ENCODE measurements at regions not wholly inside any gene's neighbourhood (a gene's known extent, or its start where the extent isn't known, plus 50 kb on each side); places are given as distances from the start of the nearest gene placed in this dataset.
A peak's percentile ranks its signal among the peaks of the same experiment; 100 is the strongest.

- TF ChIP-seq TCF12 (IDR thresholded peaks at IDR 0.05; ENCODE audit: low read depth, low read length) = peak; percentile 75
- TF ChIP-seq JUNB (IDR thresholded peaks at IDR 0.05) = no peak
- TF ChIP-seq TCF3 (IDR thresholded peaks at IDR 0.05; ENCODE audit: borderline replicate concordance, insufficient read depth, low read depth, low read length) = peak; percentile 94
- peak; percentile 41; the same call in 1 of the 2 replicates for TF ChIP-seq SPI1 (IDR thresholded peaks at IDR 0.05; ENCODE audit: borderline replicate concordance, insufficient read depth, low read depth, low read length)
- Histone ChIP-seq H3K9ac (ENCODE audit: control insufficient read depth, insufficient read depth, low read length) (no peak overlapping the region), H3K36me3 (ENCODE audit: control insufficient read depth in 2 of 2, insufficient read depth in 2 of 2, low read length in 1 of 2) (no peaks in the 10 kb centered on the region), H3K27me3 (replicated peaks in 1 of 2; ENCODE audit: control insufficient read depth in 2 of 2, insufficient read depth in 2 of 2, low read length in 1 of 2) (no peaks in the 10 kb centered on the region), H2AFZ (ENCODE audit: control insufficient read depth, low read depth, low read length) (no peak overlapping the region; the same call in 1 of the 2 replicates), H3K4me1 (ENCODE audit: control insufficient read depth, insufficient read depth, low read length) (no peaks in the 10 kb centered on the region), H3K4me2 (ENCODE audit: control insufficient read depth, insufficient read depth) (no peak overlapping the region), H3K27ac (ENCODE audit: control insufficient read depth, insufficient read depth) (no peak overlapping the region), H3K79me2 (ENCODE audit: control insufficient read depth, insufficient read depth, low read length) (no peaks in the 10 kb centered on the region), H3K4me3 (no peak overlapping the region), H3K9me3 (replicated peaks; ENCODE audit: control insufficient read depth, insufficient read depth, low read length) (no peaks in the 10 kb centered on the region), H4K20me1 (ENCODE audit: control insufficient read depth, insufficient read depth) (no peaks in the 10 kb centered on the region)
- DNase-seq (ENCODE audit: low read depth, low spot score) (peak; percentile 15), ATAC-seq (no peak), FAIRE-seq (no peak)
- ChIA-PET CTCF (no interaction called here), POLR2A (no interaction called here), SMC1A (ENCODE audit: uncharacterized antibody, unreplicated experiment) (interaction anchor here (0.6 kb wide), 1 partner anchor 1262 kb away, joined by 3 read pairs; no protein-coding TSS in a partner anchor), RAD21 (ENCODE audit: unreplicated experiment) (no interaction called here)
- no TSS peak for BruUV-seq (replicated peaks)
- in situ Hi-C loops (cut with MboI) (no loop called here), intact Hi-C loops (cut with micrococcal nuclease; ENCODE audit: unreplicated experiment) (loop anchor here (10.0 kb wide), 1 partner anchor 259 kb away; no protein-coding TSS in a partner anchor)
- WGBS (ENCODE audit: insufficient coverage, insufficient replicate concordance, low lambda C conversion rate, missing lambda C conversion rate) = 38% methylated on average over 4 of the region's 4 CpGs
Measured at GRCh38 chr14:66365388-66365787, 120.8 kb upstream of the CCDC196 start.

- Histone ChIP-seq H3K27me3 (replicated peaks in 1 of 2; ENCODE audit: control insufficient read depth in 2 of 2, insufficient read depth in 2 of 2, low read length in 1 of 2) (no peaks in the 10 kb centered on the region), H3K79me2 (ENCODE audit: control insufficient read depth, insufficient read depth, low read length) (no peaks in the 10 kb centered on the region), H2AFZ (ENCODE audit: control insufficient read depth, low read depth, low read length) (no peak overlapping the region), H3K9ac (ENCODE audit: control insufficient read depth, insufficient read depth, low read length) (no peak overlapping the region), H3K27ac (ENCODE audit: control insufficient read depth, insufficient read depth) (no peak overlapping the region), H3K36me3 (ENCODE audit: control insufficient read depth in 2 of 2, insufficient read depth in 2 of 2, low read length in 1 of 2) (no peaks in the 10 kb centered on the region), H3K4me2 (ENCODE audit: control insufficient read depth, insufficient read depth) (no peak overlapping the region), H3K4me3 (no peak overlapping the region), H3K4me1 (ENCODE audit: control insufficient read depth, insufficient read depth, low read length) (no peaks in the 10 kb centered on the region), H3K9me3 (replicated peaks; ENCODE audit: control insufficient read depth, insufficient read depth, low read length) (no peaks in the 10 kb centered on the region), H4K20me1 (ENCODE audit: control insufficient read depth, insufficient read depth) (no peaks in the 10 kb centered on the region)
- in situ Hi-C loops (cut with MboI) = no loop called here
- FAIRE-seq (no peak), ATAC-seq (no peak), DNase-seq (ENCODE audit: low read depth, low spot score) (no peak)
- intact Hi-C loops (cut with micrococcal nuclease; ENCODE audit: unreplicated experiment) = loop anchor here (10.0 kb wide), 1 partner anchor 256 kb away; no protein-coding TSS in a partner anchor
- 50% methylated on average over 4 of the region's 4 CpGs for WGBS (ENCODE audit: insufficient coverage, insufficient replicate concordance, low lambda C conversion rate, missing lambda C conversion rate)
- BruUV-seq (replicated peaks) = no TSS peak
- POLR2A ChIA-PET = no interaction called here
- SMC1A ChIA-PET (ENCODE audit: uncharacterized antibody, unreplicated experiment) = interaction anchor here (2.2 kb wide), 1 partner anchor 34 kb away, joined by 8 read pairs; no protein-coding TSS in a partner anchor
- CTCF ChIA-PET = no interaction called here
- RAD21 ChIA-PET (ENCODE audit: unreplicated experiment) = no interaction called here
- TF ChIP-seq NFYA (IDR thresholded peaks at IDR 0.05; ENCODE audit: borderline replicate concordance, low read depth, low read length) (no peak), SUZ12 (IDR thresholded peaks at IDR 0.05; ENCODE audit: unreplicated experiment) (no peak), ATF2 (IDR thresholded peaks at IDR 0.05; ENCODE audit: low read length) (no peak), ZBTB4 (CRISPR knock-in tag; IDR thresholded peaks at IDR 0.05) (no peak), POLR2AphosphoS5 (IDR thresholded peaks at IDR 0.05; ENCODE audit: low read length) (no peak)
Measured at GRCh38 chr14:66369157-66369697, 116.9 kb upstream of the CCDC196 start.

Data from GM12878 (cell line).